Midbrain (tissue), 1 donor: ENCODE measurements at regions not wholly inside any gene's neighbourhood (a gene's known extent, or its start where the extent isn't known, plus 50 kb on each side); places are given as distances from the start of the nearest gene placed in this dataset.

ENCODE experiments used
- DNase-seq: peaks from one replicate; lab custom pipeline; 2025; lab: John Stamatoyannopoulos, UW

DNA sequence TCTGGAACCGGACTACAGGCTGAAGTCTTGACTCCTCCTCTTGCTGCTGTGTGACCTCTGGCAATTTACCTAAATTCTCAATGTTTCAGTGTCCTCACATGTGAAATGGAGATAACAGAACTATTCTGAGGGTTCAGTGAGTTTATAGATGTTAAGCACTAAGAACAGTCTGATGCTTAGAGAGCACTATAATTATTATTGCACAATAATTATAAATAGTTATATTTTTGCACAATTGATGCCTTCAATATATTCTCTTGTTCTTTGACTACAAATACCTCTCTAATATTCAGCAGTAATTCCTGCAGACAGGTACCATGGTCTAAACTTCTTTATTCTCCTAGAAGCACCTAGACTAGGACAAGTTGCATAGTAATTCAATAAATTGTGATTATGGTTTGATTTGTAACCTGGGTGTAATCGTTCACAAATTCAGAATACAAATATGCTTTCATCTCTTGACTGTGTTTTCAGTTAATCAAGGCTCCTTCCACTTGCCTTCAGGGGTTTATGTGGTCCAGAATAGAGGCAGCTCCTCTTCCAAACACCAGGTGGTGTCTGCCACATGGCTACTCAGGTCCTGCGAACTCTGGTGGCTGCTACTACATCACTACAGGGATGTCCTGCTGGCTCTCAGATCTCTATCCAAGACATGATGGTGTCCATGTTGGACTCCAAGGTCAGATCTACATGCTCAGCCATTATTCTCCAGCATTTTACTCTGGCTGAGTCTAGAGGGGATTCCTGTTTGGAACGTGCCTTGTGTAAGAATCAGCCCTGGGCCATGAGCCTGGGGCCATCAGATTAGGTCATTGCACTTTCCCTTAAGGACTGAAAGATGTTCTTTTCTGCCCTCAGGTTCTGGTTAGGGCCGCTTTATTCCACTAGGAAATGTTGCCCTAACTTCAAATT lies 103.4 kb downstream of the QRFPR start:
- DNase-seq: no peak

DNA sequence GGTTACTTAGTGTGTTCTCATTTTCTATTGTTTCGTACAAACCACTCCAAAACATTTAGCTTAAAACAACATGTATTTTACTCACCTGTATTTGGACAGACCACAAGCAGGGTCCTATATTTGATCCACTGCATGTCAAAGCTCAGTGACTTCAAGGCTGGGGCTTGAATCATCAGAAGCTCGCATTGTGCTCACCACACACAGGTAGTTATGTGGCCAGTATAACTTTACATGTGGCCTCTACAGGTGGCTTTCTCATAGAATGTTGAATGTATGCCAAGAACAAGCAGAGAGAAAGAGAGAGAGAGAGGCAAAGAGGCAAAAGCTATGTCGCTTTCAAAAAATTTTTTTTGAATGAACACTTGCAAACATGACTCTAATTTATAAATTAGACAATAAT lies 107.6 kb downstream of the QRFPR start:
- no peak for DNase-seq

DNA sequence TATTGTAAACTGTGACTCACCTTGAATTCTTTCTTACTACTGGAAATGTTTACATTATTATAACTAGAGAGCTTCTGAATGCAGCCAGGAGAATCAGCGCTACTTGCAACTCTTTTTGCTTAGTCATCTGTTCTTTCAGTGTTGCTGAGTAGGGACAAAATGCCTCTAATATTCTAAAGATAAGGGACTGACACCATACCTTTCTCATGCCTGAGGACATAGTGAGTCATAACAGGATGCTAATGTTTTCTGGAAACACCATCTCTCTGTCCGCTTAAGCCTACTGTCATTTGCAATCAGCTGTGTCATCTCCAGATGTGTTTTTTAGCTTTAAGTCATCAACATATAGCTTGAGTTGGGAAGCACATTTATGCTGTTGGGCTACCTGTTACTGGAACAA lies 108.3 kb downstream of the QRFPR start:
- DNase-seq: no peak

- no peak for DNase-seq
Measured at GRCh38 chr4:121270389-121270788, 106.3 kb upstream of the TNIP3 start.

- no peak for DNase-seq
Measured at GRCh38 chr4:121269001-121269400, 104.9 kb upstream of the TNIP3 start.

GRCh38 chr4:121266982-121267381 lies 102.9 kb upstream of the TNIP3 start:
- no peak for DNase-seq

GRCh38 chr4:121256887-121257466 lies 92.9 kb upstream of the TNIP3 start:
- DNase-seq: no peak

GRCh38 chr4:121255986-121256750 lies 92.0 kb upstream of the TNIP3 start:
- no peak for DNase-seq

- no peak for DNase-seq
Measured at GRCh38 chr4:121253961-121254360, 89.8 kb upstream of the TNIP3 start.

DNA sequence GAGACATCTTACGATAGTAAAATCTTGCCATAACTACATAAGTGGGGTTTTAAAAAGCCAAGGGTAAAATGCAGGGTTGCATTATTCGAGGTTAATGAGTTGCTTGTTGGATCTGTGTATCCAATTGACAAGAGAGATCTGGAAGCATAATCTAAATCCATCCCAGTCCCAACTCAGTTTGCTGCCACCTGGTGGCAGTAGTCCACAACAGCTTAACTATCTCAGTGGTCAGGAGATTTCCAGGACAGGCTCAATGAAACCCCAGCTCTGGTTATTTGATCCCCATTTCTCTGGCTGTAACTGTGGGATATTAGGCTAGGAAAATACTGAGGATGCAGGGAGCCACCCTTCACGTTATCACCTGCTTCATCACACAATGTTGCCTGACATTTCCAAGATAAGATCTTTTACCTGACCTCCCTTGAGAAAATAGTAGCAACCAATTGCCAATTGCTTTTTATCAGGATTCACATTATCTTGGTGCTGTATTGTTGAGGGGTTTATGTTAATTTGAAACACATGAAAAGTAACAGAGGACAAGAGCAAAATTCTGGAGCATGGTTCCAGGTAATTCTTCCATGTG lies 88.2 kb upstream of the TNIP3 start:
- DNase-seq: peak; percentile 77

DNA sequence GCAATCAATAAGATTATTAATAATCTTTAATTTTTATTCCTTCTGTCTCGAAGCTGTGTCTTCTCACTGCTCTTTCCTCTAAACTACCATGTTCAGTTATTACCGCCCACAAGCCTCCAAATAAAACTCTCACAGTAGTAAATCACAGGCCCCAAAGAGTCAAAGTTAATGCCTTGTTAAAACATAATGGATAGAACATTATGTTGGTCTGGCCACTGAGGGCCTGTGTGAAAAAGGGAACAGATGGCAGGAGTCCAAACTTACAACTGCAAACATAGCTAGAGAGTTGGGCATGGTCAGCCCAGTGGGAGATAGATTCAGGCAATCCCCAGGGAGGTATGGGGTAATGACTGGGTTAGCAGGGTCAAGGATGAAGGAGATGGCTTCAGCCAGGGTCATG lies 84.6 kb upstream of the TNIP3 start:
- DNase-seq: no peak

- no peak for DNase-seq
Measured at GRCh38 chr4:121246698-121247097, 82.6 kb upstream of the TNIP3 start.

DNA sequence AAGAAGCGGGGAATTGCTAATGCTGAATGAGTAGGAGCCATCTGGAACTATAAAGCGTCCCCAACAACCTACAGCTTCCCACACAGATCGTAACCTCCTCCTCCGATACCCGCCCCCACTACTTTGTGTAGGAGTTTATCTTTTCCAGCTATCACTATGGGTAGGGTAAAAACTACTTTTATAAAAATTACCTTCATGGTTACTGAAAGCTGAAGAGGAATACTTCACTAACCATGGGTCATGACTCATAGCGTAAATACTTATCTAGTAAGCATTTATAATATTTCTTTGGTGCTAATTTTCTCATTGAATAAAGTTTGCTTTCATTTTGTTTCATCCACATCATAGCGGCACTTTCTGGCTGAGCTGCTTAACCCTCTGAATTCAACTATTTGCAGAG lies 79.4 kb upstream of the TNIP3 start:
- no peak for DNase-seq

- DNase-seq: no peak
Measured at GRCh38 chr4:121242188-121242750, 78.1 kb upstream of the TNIP3 start.

GRCh38 chr4:121239951-121240350 lies 75.8 kb upstream of the TNIP3 start:
- DNase-seq: no peak

- no peak for DNase-seq
Measured at GRCh38 chr4:121238461-121238860, 74.3 kb upstream of the TNIP3 start.

GRCh38 chr4:121237069-121237399 lies 72.9 kb upstream of the TNIP3 start:
- no peak for DNase-seq

DNA sequence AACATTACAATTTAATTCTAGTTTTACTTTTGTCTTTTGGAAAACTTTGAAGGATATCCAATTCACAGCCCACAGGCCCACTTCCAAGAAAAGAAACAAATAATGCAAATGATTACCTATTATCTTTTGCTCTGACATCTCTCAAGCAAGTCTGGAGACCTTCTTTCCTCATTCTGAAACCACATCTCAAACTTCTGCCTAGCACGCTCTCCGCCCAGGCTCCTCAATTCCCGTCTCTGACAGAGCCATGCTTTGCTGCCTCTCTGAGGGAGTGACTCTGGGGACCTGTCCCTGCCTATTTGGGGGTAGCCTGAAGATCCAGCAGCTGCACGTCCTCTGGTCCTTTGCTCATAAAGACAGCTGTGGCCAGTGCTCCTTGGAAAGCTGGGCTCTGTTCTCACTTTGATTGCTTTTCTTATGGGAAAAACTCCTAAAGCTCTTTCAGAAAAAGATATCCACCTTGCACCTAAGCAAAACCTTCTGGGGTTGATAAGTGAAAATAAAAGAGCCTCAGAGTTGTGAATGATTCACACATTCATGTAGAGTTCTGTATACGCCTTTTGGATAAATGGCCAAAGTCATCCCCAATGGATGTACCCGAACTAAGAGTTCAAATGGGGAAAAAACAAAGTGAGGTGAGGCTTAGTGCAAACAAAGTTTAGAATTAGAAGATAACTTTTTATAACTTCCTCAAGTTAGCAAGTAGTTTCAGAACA lies 72.4 kb upstream of the TNIP3 start:
- DNase-seq: no peak

GRCh38 chr4:121233982-121234381 lies 69.9 kb upstream of the TNIP3 start:
- no peak for DNase-seq

DNA sequence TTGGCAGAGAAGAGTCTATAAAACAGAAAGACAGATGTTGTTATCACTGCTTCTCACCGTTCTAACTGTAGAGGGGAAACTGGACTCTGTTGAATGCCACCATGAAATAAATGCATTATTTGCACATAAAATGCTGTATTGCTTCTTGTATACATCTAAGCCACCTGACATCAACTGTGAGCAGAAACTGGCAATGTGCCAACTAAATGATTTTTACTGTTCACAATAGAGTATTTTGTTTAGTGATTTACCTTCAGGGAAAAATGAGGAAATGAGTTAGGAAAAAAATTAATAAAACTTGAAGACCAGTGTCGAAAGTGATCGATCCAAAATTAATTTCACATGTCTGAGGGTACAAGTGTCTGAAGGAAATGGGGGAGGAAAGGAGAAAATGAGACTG lies 65.9 kb upstream of the TNIP3 start:
- DNase-seq: no peak

GRCh38 chr4:121228848-121229247 lies 64.7 kb upstream of the TNIP3 start:
- DNase-seq: no peak

DNA sequence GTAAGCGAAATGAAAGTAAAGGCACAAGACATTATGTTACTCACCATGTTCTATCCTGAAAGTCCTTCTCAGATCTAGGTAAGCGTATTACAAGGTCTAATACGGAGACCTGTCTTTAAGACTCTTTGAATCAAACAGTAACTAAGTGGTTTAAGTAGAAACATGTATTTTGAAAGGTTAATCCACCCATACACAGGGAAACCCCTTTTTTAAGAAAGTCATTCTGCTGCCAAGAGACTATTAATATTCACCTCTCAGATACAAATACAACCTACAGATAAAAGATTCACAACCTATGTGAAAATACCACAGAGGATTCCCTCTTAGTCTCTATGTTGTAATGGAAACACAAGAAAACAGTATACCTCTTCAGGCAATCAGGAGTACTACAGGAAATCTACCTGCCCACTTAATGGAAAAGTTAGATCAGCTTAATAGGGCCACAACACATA lies 63.2 kb upstream of the TNIP3 start:
- DNase-seq: no peak
